ENCODE measurements at regions not wholly inside any gene's neighbourhood (a gene's known extent, or its start where the extent isn't known, plus 50 kb on each side); places are given as distances from the start of the nearest gene placed in this dataset.

DNA sequence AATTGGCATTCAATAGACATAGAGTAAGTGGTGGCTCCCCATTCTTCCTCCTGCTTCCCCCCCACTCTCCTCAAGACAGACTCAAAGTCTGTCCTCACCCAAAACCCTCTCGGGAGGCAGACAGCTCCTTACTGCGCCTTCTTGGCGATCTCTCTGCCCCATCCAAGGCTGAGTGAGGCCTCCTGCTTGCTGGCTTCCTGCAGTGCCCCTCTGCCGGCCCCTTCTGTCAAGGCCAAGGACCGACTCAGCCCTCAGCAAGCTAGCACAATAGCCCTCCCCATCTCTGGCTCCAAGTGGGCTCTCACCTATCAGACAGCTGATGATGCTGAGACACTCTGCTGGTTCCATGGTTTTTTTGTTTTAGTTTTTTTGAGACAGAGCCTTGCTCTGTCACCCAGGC lies 62.5 kb upstream of the DLK1 start:
- no peak for TF ChIP-seq TAF1 (IDR thresholded peaks at IDR 0.05; ENCODE audit: borderline replicate concordance, insufficient read depth, low read length)
- TF ChIP-seq, protein P1, sequence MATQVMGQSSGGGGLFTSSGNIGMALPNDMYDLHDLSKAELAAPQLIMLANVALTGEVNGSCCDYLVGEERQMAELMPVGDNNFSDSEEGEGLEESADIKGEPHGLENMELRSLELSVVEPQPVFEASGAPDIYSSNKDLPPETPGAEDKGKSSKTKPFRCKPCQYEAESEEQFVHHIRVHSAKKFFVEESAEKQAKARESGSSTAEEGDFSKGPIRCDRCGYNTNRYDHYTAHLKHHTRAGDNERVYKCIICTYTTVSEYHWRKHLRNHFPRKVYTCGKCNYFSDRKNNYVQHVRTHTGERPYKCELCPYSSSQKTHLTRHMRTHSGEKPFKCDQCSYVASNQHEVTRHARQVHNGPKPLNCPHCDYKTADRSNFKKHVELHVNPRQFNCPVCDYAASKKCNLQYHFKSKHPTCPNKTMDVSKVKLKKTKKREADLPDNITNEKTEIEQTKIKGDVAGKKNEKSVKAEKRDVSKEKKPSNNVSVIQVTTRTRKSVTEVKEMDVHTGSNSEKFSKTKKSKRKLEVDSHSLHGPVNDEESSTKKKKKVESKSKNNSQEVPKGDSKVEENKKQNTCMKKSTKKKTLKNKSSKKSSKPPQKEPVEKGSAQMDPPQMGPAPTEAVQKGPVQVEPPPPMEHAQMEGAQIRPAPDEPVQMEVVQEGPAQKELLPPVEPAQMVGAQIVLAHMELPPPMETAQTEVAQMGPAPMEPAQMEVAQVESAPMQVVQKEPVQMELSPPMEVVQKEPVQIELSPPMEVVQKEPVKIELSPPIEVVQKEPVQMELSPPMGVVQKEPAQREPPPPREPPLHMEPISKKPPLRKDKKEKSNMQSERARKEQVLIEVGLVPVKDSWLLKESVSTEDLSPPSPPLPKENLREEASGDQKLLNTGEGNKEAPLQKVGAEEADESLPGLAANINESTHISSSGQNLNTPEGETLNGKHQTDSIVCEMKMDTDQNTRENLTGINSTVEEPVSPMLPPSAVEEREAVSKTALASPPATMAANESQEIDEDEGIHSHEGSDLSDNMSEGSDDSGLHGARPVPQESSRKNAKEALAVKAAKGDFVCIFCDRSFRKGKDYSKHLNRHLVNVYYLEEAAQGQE (IDR thresholded peaks at IDR 0.05; ENCODE audit: insufficient read depth in 1 of 2, low read depth in 2 of 2, low read length in 2 of 2) = no peak

Measured in PFSK-1 (cell line).